ENCODE measurements at regions not wholly inside any gene's neighbourhood (a gene's known extent, or its start where the extent isn't known, plus 50 kb on each side); places are given as distances from the start of the nearest gene placed in this dataset.

GRCh38 chr3:152126260-152126659 is 142.5 kb upstream of the MBNL1 start:
- no peak overlapping the region for H3K4me3 ChIP-seq (ENCODE audit: low read depth, poor library complexity, severe bottlenecking)
- intact Hi-C loops (cut with DNase I; ENCODE audit: low total_unique reads): no loop called here
- TF ChIP-seq, protein P1, sequence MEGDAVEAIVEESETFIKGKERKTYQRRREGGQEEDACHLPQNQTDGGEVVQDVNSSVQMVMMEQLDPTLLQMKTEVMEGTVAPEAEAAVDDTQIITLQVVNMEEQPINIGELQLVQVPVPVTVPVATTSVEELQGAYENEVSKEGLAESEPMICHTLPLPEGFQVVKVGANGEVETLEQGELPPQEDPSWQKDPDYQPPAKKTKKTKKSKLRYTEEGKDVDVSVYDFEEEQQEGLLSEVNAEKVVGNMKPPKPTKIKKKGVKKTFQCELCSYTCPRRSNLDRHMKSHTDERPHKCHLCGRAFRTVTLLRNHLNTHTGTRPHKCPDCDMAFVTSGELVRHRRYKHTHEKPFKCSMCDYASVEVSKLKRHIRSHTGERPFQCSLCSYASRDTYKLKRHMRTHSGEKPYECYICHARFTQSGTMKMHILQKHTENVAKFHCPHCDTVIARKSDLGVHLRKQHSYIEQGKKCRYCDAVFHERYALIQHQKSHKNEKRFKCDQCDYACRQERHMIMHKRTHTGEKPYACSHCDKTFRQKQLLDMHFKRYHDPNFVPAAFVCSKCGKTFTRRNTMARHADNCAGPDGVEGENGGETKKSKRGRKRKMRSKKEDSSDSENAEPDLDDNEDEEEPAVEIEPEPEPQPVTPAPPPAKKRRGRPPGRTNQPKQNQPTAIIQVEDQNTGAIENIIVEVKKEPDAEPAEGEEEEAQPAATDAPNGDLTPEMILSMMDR (IDR thresholded peaks at IDR 0.05): no peak
- no peak for TF ChIP-seq POLR2A (IDR thresholded peaks at IDR 0.05)
- WGBS, 2 donors: 77 to 82% methylated on average over 2 of the region's 2 CpGs
- no peak for DNase-seq (ENCODE audit: low spot score in 2 of 2)

GRCh38 chr3:152127058-152127457 is 141.7 kb upstream of the MBNL1 start:
- WGBS, 2 donors: 95 to 96% methylated on average over 4 of the region's 4 CpGs
- DNase-seq (ENCODE audit: low spot score in 2 of 2): no peak
- TF ChIP-seq POLR2A (IDR thresholded peaks at IDR 0.05): no peak
- TF ChIP-seq, protein P1 (IDR thresholded peaks at IDR 0.05): no peak
- H3K4me3 ChIP-seq (ENCODE audit: low read depth, poor library complexity, severe bottlenecking): no peak overlapping the region
- intact Hi-C loops (cut with DNase I; ENCODE audit: low total_unique reads): no loop called here

DNA sequence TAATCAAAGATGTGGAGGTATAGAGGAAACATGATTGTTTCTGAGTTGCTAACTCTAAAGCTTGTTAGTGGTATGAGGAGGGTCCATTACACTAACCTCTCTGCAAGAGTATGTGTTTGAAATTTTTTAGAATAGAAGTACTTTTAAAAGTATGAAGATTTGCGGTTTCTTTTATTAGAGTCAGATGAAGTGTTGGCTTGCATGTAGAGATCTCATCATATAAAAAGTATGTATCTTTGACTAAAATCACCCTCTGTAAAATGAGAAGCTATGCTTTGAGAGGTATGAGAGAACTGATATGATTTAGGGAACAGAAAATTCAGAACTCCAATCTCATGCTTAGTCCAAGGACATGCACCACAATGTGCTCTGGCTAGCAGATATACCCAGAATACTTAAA is 140.4 kb upstream of the MBNL1 start:
- no peak for TF ChIP-seq POLR2A (IDR thresholded peaks at IDR 0.05)
- TF ChIP-seq, protein P1 (IDR thresholded peaks at IDR 0.05): no peak
- no peak for DNase-seq (ENCODE audit: low spot score in 2 of 2)
- 78 to 80% methylated on average over 1 of the region's 1 CpG for WGBS, 2 donors
- intact Hi-C loops (cut with DNase I; ENCODE audit: low total_unique reads): no loop called here
- no peak overlapping the region for H3K4me3 ChIP-seq (ENCODE audit: low read depth, poor library complexity, severe bottlenecking)

DNA sequence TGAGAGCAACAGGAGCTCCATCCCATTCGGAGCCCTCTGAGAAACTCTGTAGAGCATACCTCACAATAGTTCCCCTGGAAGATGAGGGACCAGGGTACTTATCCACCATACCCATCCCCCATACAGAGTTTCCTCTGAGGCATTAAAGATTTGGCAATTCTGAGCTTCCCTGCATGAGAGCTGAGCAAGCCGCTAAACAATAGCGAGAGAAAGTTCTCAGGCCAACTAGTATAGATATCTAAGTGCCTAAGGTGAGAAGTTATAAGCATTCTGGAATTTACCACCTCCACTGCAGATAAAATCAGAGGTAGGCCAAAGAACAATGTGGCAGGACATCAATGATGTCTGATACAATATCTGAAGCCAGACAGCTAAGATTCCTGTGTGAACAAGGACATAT is 129.1 kb upstream of the MBNL1 start:
- WGBS, 2 donors: 82 to 85% methylated on average over 3 of the region's 3 CpGs
- DNase-seq (ENCODE audit: low spot score in 2 of 2): no peak
- H3K4me3 ChIP-seq (ENCODE audit: low read depth, poor library complexity, severe bottlenecking): no peak overlapping the region
- intact Hi-C loops (cut with DNase I; ENCODE audit: low total_unique reads): no loop called here
- no peak for TF ChIP-seq POLR2A (IDR thresholded peaks at IDR 0.05)
- TF ChIP-seq, protein P1 (IDR thresholded peaks at IDR 0.05): no peak

- DNase-seq (ENCODE audit: low spot score in 2 of 2): no peak
- H3K4me3 ChIP-seq (ENCODE audit: low read depth, poor library complexity, severe bottlenecking): no peak overlapping the region
- WGBS, 2 donors: 94 to 100% methylated on average over 2 of the region's 2 CpGs
- no peak for TF ChIP-seq POLR2A (IDR thresholded peaks at IDR 0.05)
- TF ChIP-seq, protein P1 (IDR thresholded peaks at IDR 0.05): no peak
- intact Hi-C loops (cut with DNase I; ENCODE audit: low total_unique reads): no loop called here
These were observed 122.3 kb upstream of the MBNL1 start for GRCh38 chr3:152146461-152146860.

- intact Hi-C loops (cut with DNase I; ENCODE audit: low total_unique reads): no loop called here
- no peak for DNase-seq (ENCODE audit: low spot score in 2 of 2)
- no peak overlapping the region for H3K4me3 ChIP-seq (ENCODE audit: low read depth, poor library complexity, severe bottlenecking)
- TF ChIP-seq, protein P1 (IDR thresholded peaks at IDR 0.05): no peak
- no peak for TF ChIP-seq POLR2A (IDR thresholded peaks at IDR 0.05)
These were observed 121.0 kb upstream of the MBNL1 start for GRCh38 chr3:152147748-152148147.
